GM19372 (cell line): ENCODE measurements at regions not wholly inside any gene's neighbourhood (a gene's known extent, or its start where the extent isn't known, plus 50 kb on each side); places are given as distances from the start of the nearest gene placed in this dataset.

ENCODE experiments used
- ATAC-seq: cut with Tn5 transposase; IDR thresholded peaks from one replicate; pipeline ENCODE4 v1.9.1; 2021; ENCODE audit warnings: mild to moderate bottlenecking, low read depth, moderate library complexity; ENCODE audit not compliant: unreplicated experiment

DNA sequence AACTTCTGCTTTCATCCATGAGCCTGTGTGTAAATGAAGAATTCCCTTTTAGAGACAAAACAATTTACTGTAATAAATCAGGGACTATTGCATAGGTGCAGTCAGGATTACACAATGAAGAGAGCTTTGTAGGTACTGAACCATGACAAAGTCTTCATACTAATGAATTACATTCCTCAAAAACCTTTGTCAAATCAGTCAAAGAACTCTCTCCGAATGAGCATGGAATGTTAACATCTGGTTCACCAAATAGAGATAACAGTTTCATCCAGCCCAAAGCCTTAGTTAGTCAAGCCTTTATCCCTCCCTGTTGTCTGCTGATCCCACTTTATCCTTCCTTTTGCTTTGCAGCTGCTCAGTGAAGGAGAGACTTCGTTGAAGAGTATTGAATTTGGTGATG, 62.9 kb upstream of the DMRTA1 start:
- ATAC-seq: no peak

- no peak for ATAC-seq
Observed at GRCh38 chr9:22389271-22389670, 57.4 kb upstream of the DMRTA1 start.

DNA sequence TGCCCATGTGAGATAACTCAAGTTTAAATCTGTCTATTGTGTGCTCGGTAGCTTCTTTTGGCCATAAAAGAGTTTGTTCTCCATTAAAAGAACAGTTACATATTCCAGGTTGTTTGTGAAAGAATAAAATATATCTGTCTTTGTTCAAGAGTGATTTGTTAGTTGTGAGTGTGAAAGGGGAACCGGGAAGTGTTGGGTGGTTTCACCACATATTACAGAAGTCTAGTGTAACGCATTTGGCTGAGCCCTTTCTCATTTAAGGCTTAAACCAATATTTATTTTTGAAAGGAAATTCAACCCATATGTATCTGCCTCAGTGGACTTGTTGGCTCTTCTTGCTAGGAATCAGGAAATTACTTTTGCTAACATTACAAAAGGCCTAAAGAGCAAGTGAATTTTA, 54.1 kb upstream of the DMRTA1 start:
- ATAC-seq: no peak

GRCh38 chr9:22395687-22396141, 50.9 kb upstream of the DMRTA1 start:
- ATAC-seq: no peak
